Prostate gland (tissue), 2 donors: ENCODE measurements at regions not wholly inside any gene's neighbourhood (a gene's known extent, or its start where the extent isn't known, plus 50 kb on each side); places are given as distances from the start of the nearest gene placed in this dataset.
"Not testable (repeated sequence)": the region's sequence is repeated elsewhere in the genome, so short reads cannot be mapped to it uniquely, and the experiment has no call there.

Experiments
- DNase-seq: peaks from one replicate; pipeline ENCODE4 v3.0.0-alpha.2; 2019; ENCODE audit warnings: low spot score
- H3K27ac ChIP-seq, 2 donors: fragments of 200-600 bp; sonication (generic); 2 replicates each; pipeline ENCODE4 v1.5.1; 2017 to 2019
- H3K27me3 ChIP-seq: fragments of 200-600 bp; sonication (generic); replicated peaks from 2 replicates; pipeline ENCODE4 v1.5.1; 2019; ENCODE audit not compliant: insufficient read depth
- H3K36me3 ChIP-seq, 2 donors: fragments of 200-600 bp; sonication (generic); 1 replicate in 1 of 2; 2 replicates in 1 of 2; pipeline versions ENCODE4 v1.5.1 to v1.8.1; 2017 to 2019
- H3K4me1 ChIP-seq: fragments of 200-600 bp; sonication (generic); replicated peaks from 2 replicates; pipeline ENCODE4 v1.5.1; 2019
- H3K4me3 ChIP-seq, 2 donors: fragments of 200-600 bp; sonication (generic); 2 replicates each; pipeline ENCODE4 v1.5.1; 2017 to 2019
- H3K9me3 ChIP-seq: fragments of 200-600 bp; sonication (generic); 2 replicates; pipeline ENCODE4 v1.5.1; 2017
- CTCF ChIP-seq, 4 experiments: fragments of 200-600 bp in 2 of 4; fragments of 450-650 bp in 2 of 4; sonication (generic) in 2 of 4; IDR thresholded peaks; 1 replicate in 3 of 4; 2 replicates in 1 of 4; pipeline ENCODE4 v1.5.1; 2016 to 2019; ENCODE audit warnings: antibody characterized with exemption in 4 of 4, mild to moderate bottlenecking in 2 of 4, moderate library complexity in 2 of 4
- POLR2A ChIP-seq: fragments of 450-650 bp; IDR thresholded peaks from one replicate; pipeline ENCODE4 v1.6.1; 2016; ENCODE audit warnings: antibody characterized with exemption, mild to moderate bottlenecking
- POLR2AphosphoS5 ChIP-seq: sonication (generic); formaldehyde crosslinking; IDR thresholded peaks from one replicate; pipeline ENCODE4 v1.6.1; 2017; ENCODE audit warnings: antibody characterized with exemption
- WGBS: methylation state at CpG from one replicate; pipeline ENCODE4 v1.1.5; 2018; 5-methylcytosine and 5-hydroxymethylcytosine counted together
- intact Hi-C: fragments of 100-400 bp; cut with DNase I; formaldehyde crosslinking; loops from one replicate; pipeline ENCODE4 v1.14.2; 2022

GRCh38 chr17:26936645-26937044 is 357.3 kb upstream of the WSB1 start:
- H3K27ac ChIP-seq, H3K4me3 ChIP-seq, H3K27me3 ChIP-seq, intact Hi-C loops, H3K9me3 ChIP-seq, DNase-seq, H3K4me1 ChIP-seq, H3K36me3 ChIP-seq: not testable (repeated sequence)
- WGBS, result 75% methylated on average over 4 of the region's 4 CpGs

GRCh38 chr17:26937750-26938322 is 356.1 kb upstream of the WSB1 start:
- DNase-seq, H3K27ac ChIP-seq, H3K36me3 ChIP-seq, intact Hi-C loops, H3K27me3 ChIP-seq, H3K4me3 ChIP-seq, H3K4me1 ChIP-seq, H3K9me3 ChIP-seq: not testable (repeated sequence)
- 20% methylated on average over 1 of the region's 1 CpG for WGBS

GRCh38 chr17:26939755-26940154 is 354.2 kb upstream of the WSB1 start:
- intact Hi-C loops, H3K27ac ChIP-seq, H3K9me3 ChIP-seq, H3K4me1 ChIP-seq, H3K4me3 ChIP-seq, DNase-seq, H3K36me3 ChIP-seq, H3K27me3 ChIP-seq: not testable (repeated sequence)
- whole genome bisulfite sequencing, result 82% methylated on average over 8 of the region's 8 CpGs

- H3K27ac ChIP-seq, H3K27me3 ChIP-seq, H3K4me1 ChIP-seq, H3K4me3 ChIP-seq, H3K9me3 ChIP-seq, intact Hi-C loops, DNase-seq, H3K36me3 ChIP-seq: not testable (repeated sequence)
- 49% methylated on average over 2 of the region's 2 CpGs for WGBS
Measured at GRCh38 chr17:26940587-26940986, 353.3 kb upstream of the WSB1 start.

- intact Hi-C loops, result no loop called here
- Histone ChIP-seq H3K4me3 (peak overlapping the region; percentile 16 to 27), H3K9me3 (no peaks in the 10 kb centered on the region), H3K27ac (no peak overlapping the region), H3K36me3 (no peaks in the 10 kb centered on the region), H3K27me3 (no peaks in the 10 kb centered on the region), H3K4me1 (no peaks in the 10 kb centered on the region)
- WGBS, result 29% methylated on average over 91 of the region's 91 CpGs
- TF ChIP-seq CTCF (IDR thresholded peaks at IDR 0.05) (no peak), POLR2AphosphoS5 (no peak), POLR2A (no peak)
- no peak for DNase-seq
Measured at GRCh38 chr17:26962255-26963162, 331.4 kb upstream of the WSB1 start.

GRCh38 chr17:26963163-26963503 is 330.8 kb upstream of the WSB1 start:
- 32% methylated on average over 26 of the region's 26 CpGs for WGBS
- intact Hi-C loops, result no loop called here
- TF ChIP-seq CTCF (IDR thresholded peaks at IDR 0.05) (no peak), POLR2A (no peak), POLR2AphosphoS5 (no peak)
- H3K27ac ChIP-seq, result no peak overlapping the region
- H3K27me3 ChIP-seq, result no peaks in the 10 kb centered on the region
- H3K4me3 ChIP-seq, result peak overlapping the region in 1 of 2 donors; percentile 27
- H3K36me3 ChIP-seq, result no peaks in the 10 kb centered on the region
- DNase-seq, result no peak
- no peaks in the 10 kb centered on the region for H3K9me3 ChIP-seq
- no peaks in the 10 kb centered on the region for H3K4me1 ChIP-seq

GRCh38 chr17:26965898-26966624 is 327.9 kb upstream of the WSB1 start:
- H3K9me3 ChIP-seq, H3K27ac ChIP-seq, DNase-seq, H3K36me3 ChIP-seq, H3K4me1 ChIP-seq, H3K27me3 ChIP-seq, intact Hi-C loops, H3K4me3 ChIP-seq: not testable (repeated sequence)
- 64% methylated on average over 1 of the region's 1 CpG for WGBS

- H3K4me3 ChIP-seq, DNase-seq, H3K27ac ChIP-seq, intact Hi-C loops, H3K9me3 ChIP-seq, H3K36me3 ChIP-seq, H3K4me1 ChIP-seq, H3K27me3 ChIP-seq: not testable (repeated sequence)
- 31% methylated on average over 2 of the region's 2 CpGs for WGBS
Measured at GRCh38 chr17:26966625-26967179, 327.2 kb upstream of the WSB1 start.

GRCh38 chr17:26981845-26982425 is 312.0 kb upstream of the WSB1 start:
- H3K27ac ChIP-seq, H3K27me3 ChIP-seq, intact Hi-C loops, H3K36me3 ChIP-seq, DNase-seq, H3K4me1 ChIP-seq, H3K4me3 ChIP-seq, H3K9me3 ChIP-seq: not testable (repeated sequence)
- 94% methylated on average over 30 of the region's 30 CpGs for WGBS
